Right renal cortex interstitium (tissue), 3 donors: ENCODE measurements at regions not wholly inside any gene's neighbourhood (a gene's known extent, or its start where the extent isn't known, plus 50 kb on each side); places are given as distances from the start of the nearest gene placed in this dataset.

Experiments
- DNase-seq, 3 donors: peaks; one replicate each; pipeline ENCODE4 v3.0.0-alpha.2; 2013; ENCODE audit warnings: low read depth in 3 of 3, low spot score in 2 of 3

- DNase-seq, result peak in 1 of 3 donors; percentile 13
Measured at GRCh38 chr3:63193647-63194046, 84.5 kb upstream of the SYNPR start.

GRCh38 chr3:63199606-63200005 lies 78.5 kb upstream of the SYNPR start:
- DNase-seq, result no peak

- DNase-seq, result no peak
Measured at GRCh38 chr3:63202529-63202928, 75.6 kb upstream of the SYNPR start.

GRCh38 chr3:63207066-63207590 lies 71.0 kb upstream of the SYNPR start:
- DNase-seq, result no peak

GRCh38 chr3:63228087-63228486 lies 50.0 kb upstream of the SYNPR start:
- no peak for DNase-seq
